Natural killer cell (primary cell): ENCODE measurements at regions not wholly inside any gene's neighbourhood (a gene's known extent, or its start where the extent isn't known, plus 50 kb on each side); places are given as distances from the start of the nearest gene placed in this dataset.

Experiments used
- ATAC-seq, 3 donors: fragments of 150-1000 bp in 2 of 3; fragments of 200-7000 bp in 1 of 3; cut with Tn5 transposase; 1 replicate in 1 of 3; 2 replicates in 2 of 3; pipeline ENCODE4 v1.10.0; 2021; ENCODE audit warnings: mild to moderate bottlenecking in 2 of 3, moderate library complexity in 2 of 3
- DNase-seq, 2 donors: peaks; one replicate each; pipeline versions ENCODE4 v3.0.0 to v3.0.0-alpha.2; 2013 to 2021; ENCODE audit warnings: mixed read lengths in 1 of 2
- H3K27ac ChIP-seq: one replicate; pipeline ENCODE4 v1.5.1; 2013; ENCODE audit warnings: mild to moderate bottlenecking, low read length
- H3K27me3 ChIP-seq: one replicate; pipeline ENCODE4 v1.6.1; 2013; ENCODE audit warnings: low read length; ENCODE audit not compliant: control insufficient read depth, insufficient read depth
- H3K36me3 ChIP-seq: one replicate; pipeline ENCODE4 v1.6.1; 2013; ENCODE audit warnings: low read length; ENCODE audit not compliant: control insufficient read depth, insufficient read depth
- H3K4me1 ChIP-seq: one replicate; pipeline ENCODE4 v1.6.1; 2013; ENCODE audit warnings: low read length; ENCODE audit not compliant: control insufficient read depth, insufficient read depth
- H3K4me3 ChIP-seq: one replicate; pipeline ENCODE4 v1.5.1; 2013; ENCODE audit warnings: low read length
- H3K9me3 ChIP-seq: one replicate; pipeline ENCODE4 v1.6.1; 2013; ENCODE audit warnings: low read length; ENCODE audit not compliant: control insufficient read depth, insufficient read depth
- H3K27ac Mint-ChIP-seq, 2 donors: one replicate each; pipeline ENCODE4 v1.8.0; 2022; ENCODE audit warnings: mild to moderate bottlenecking in 2 of 2, mixed read lengths in 2 of 2, moderate library complexity in 1 of 2
- H3K27me3 Mint-ChIP-seq, 2 donors: one replicate each; pipeline ENCODE4 v1.8.0; 2022; ENCODE audit warnings: low read depth in 2 of 2, mixed read lengths in 2 of 2
- H3K36me3 Mint-ChIP-seq: one replicate; pipeline ENCODE4 v1.8.0; 2022; ENCODE audit warnings: mixed read lengths
- H3K4me1 Mint-ChIP-seq, 2 donors: one replicate each; pipeline ENCODE4 v1.8.0; 2022; ENCODE audit warnings: mixed read lengths in 2 of 2
- H3K4me3 Mint-ChIP-seq: one replicate; pipeline ENCODE4 v1.8.0; 2022; ENCODE audit warnings: mild to moderate bottlenecking, moderate library complexity, mixed read lengths
- H3K9me3 Mint-ChIP-seq, 2 donors: one replicate each; pipeline ENCODE4 v1.8.0; 2022; ENCODE audit warnings: mixed read lengths in 2 of 2
- whole genome bisulfite sequencing: methylation state at CpG from one replicate; pipeline ENCODE4 v1.1.7; 2013; ENCODE audit warnings: missing lambda C conversion rate; ENCODE audit not compliant: insufficient coverage; 5-methylcytosine and 5-hydroxymethylcytosine counted together
- intact Hi-C: fragments of 100-400 bp; cut with micrococcal nuclease; formaldehyde crosslinking; loops from one replicate; pipeline ENCODE4 v1.14.2; 2022
- TF ChIP-seq, protein P1 (sequence below): fragments of 200-600 bp; IDR thresholded peaks from one replicate; pipeline ENCODE4 v1.8.0; 2022; ENCODE audit warnings: antibody characterized with exemption

DNA sequence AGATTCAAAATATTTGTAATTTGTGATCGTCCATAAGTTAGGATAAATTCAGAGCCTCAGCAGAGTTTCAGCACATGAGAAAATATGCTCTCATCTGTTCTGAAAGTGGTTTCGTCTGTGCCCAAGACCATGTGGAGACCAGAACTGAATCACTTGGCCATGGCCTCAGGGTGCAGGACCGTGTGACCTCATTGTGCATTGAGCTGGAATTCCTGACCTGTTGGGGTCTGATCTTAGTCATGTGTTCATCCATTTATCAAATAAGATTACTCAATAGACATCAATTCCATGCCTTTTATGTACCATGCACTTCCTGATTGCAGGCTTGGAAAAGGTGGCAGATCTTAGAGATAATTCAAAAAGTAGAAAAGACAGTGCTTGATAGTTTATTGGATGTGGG is 680.5 kb downstream of the QKI start:
- TF ChIP-seq, protein P1, sequence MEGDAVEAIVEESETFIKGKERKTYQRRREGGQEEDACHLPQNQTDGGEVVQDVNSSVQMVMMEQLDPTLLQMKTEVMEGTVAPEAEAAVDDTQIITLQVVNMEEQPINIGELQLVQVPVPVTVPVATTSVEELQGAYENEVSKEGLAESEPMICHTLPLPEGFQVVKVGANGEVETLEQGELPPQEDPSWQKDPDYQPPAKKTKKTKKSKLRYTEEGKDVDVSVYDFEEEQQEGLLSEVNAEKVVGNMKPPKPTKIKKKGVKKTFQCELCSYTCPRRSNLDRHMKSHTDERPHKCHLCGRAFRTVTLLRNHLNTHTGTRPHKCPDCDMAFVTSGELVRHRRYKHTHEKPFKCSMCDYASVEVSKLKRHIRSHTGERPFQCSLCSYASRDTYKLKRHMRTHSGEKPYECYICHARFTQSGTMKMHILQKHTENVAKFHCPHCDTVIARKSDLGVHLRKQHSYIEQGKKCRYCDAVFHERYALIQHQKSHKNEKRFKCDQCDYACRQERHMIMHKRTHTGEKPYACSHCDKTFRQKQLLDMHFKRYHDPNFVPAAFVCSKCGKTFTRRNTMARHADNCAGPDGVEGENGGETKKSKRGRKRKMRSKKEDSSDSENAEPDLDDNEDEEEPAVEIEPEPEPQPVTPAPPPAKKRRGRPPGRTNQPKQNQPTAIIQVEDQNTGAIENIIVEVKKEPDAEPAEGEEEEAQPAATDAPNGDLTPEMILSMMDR, result no peak
- Histone ChIP-seq H3K27me3 (no peaks in the 10 kb centered on the region), H3K27ac (no peak overlapping the region), H3K4me3 (no peak overlapping the region), H3K36me3 (no peaks in the 10 kb centered on the region), H3K9me3 (no peaks in the 10 kb centered on the region), H3K4me1 (no peaks in the 10 kb centered on the region)
- no peaks in the 10 kb centered on the region for H3K36me3 Mint-ChIP-seq
- no peaks in the 10 kb centered on the region for H3K9me3 Mint-ChIP-seq
- intact Hi-C loops, result no loop called here
- H3K4me3 Mint-ChIP-seq, result no peak overlapping the region
- no peak for ATAC-seq
- no peak for DNase-seq
- H3K27me3 Mint-ChIP-seq, result peaks cover 7% of the 10 kb centered on the region in 2 donors
- H3K27ac Mint-ChIP-seq, result no peak overlapping the region
- H3K4me1 Mint-ChIP-seq, result peaks cover 0 to 10% of the 10 kb centered on the region in 2 donors
- 90% methylated on average over 3 of the region's 3 CpGs for WGBS

- peak overlapping the region; percentile 70 to 87 for H3K27ac Mint-ChIP-seq
- Histone ChIP-seq H3K4me3 (no peak overlapping the region), H3K27ac (no peak overlapping the region), H3K36me3 (no peaks in the 10 kb centered on the region), H3K9me3 (no peaks in the 10 kb centered on the region), H3K4me1 (peaks cover 21% of the 10 kb centered on the region), H3K27me3 (no peaks in the 10 kb centered on the region)
- no peak for DNase-seq
- no peak overlapping the region for H3K4me3 Mint-ChIP-seq
- peaks cover 23 to 26% of the 10 kb centered on the region in 2 donors for H3K4me1 Mint-ChIP-seq
- ATAC-seq, result no peak
- intact Hi-C loops, result no loop called here
- TF ChIP-seq, protein P1, result no peak
- no peaks in the 10 kb centered on the region for H3K36me3 Mint-ChIP-seq
- H3K9me3 Mint-ChIP-seq, result no peaks in the 10 kb centered on the region
- WGBS, result 89% methylated on average over 3 of the region's 3 CpGs
- peaks cover 0 to 3% of the 10 kb centered on the region in 2 donors for H3K27me3 Mint-ChIP-seq
These were observed 673.4 kb downstream of the QKI start for GRCh38 chr6:164087870-164088269.

DNA sequence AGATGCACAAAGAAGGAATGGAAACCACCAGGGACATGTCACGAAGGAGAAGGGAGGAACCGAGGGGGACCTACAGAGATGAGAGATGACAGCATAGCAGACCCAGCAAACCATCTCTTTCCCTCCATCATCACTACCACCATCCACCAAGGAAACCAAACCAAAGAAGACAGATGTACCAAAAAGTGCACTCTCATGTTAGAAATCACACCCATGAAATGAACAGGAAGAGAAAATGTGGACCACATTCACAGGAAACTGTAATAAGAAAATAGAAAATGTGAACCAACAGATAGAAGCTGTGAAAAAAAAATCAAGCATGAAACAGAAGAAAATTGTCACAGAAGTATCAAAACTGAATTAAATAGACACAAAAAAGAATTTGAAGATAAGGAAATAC is 672.7 kb downstream of the QKI start:
- H3K9me3 ChIP-seq, result no peaks in the 10 kb centered on the region
- H3K36me3 Mint-ChIP-seq, result no peaks in the 10 kb centered on the region
- H3K4me3 Mint-ChIP-seq, result peak overlapping the region; percentile 81
- no peaks in the 10 kb centered on the region for H3K9me3 Mint-ChIP-seq
- no peak for DNase-seq
- 13% methylated on average over 1 of the region's 2 CpGs for WGBS
- TF ChIP-seq, protein P1, result no peak
- intact Hi-C loops, result no loop called here
- peaks cover 23 to 26% of the 10 kb centered on the region in 2 donors for H3K4me1 Mint-ChIP-seq
- H3K27me3 ChIP-seq, result no peaks in the 10 kb centered on the region
- H3K27ac ChIP-seq, result peak overlapping the region; percentile 54
- peaks cover 1 to 5% of the 10 kb centered on the region in 2 donors for H3K27me3 Mint-ChIP-seq
- H3K36me3 ChIP-seq, result no peaks in the 10 kb centered on the region
- no peak overlapping the region for H3K4me3 ChIP-seq
- H3K27ac Mint-ChIP-seq, result peak overlapping the region; percentile 70 to 87
- peaks cover 21% of the 10 kb centered on the region for H3K4me1 ChIP-seq
- ATAC-seq, result peak in 2 of 3 donors; percentile 25 to 48
